ENCODE measurements at regions not wholly inside any gene's neighbourhood (a gene's known extent, or its start where the extent isn't known, plus 50 kb on each side); places are given as distances from the start of the nearest gene placed in this dataset.

DNA sequence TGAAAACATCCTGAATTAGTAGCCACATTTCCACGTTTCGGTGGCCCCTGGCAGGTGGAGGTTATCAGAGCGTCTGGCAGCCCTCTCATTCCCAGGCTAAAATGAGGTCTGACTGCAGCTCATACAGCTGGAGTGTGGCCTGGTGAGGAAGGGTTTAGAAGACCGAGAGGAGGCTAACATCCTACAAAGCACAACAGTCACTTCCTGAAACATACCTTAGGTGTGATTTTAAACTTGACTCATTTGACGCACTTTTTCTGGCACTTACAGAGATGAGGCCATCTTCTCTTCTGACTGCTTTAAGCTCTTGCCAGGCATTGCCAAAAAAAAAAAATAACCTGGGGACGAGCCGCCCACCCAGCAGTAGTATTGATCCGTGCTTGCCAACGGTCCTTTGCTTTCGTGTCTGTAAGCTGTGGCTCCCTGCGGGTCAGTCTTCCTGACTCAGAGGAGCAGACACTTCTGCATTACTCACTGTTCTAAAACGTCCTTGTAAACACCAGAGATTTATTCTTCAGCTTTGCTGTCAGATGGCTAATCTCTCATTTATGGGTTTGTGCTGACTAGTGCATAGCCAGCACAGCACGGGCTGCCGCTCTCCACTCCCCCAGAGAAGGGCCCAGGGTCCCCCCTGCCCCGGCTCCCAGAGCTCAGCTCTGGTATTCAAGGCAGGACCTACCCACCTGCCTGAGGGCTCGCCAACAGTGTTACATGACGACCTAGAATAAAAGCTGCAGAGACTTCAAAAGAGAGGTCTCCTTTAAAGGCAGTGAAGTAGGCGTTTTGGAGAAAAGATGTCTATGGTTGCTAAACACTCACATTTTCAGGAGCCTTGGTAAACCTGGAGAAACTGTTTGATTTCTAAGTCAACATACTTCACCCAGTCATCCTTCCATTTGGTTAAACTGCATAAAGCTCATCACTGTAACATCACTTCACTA, 78.5 kb upstream of the FRMD1 start:
- H3K36me3 ChIP-seq (replicated peaks; ENCODE audit: low read depth, low read length) = no peaks in the 10 kb centered on the region
- H3K4me2 ChIP-seq (ENCODE audit: low read length) = no peak overlapping the region
- H2AFZ ChIP-seq (ENCODE audit: low read depth, low read length) = no peak overlapping the region
- H3K9ac ChIP-seq (ENCODE audit: low read length) = no peak overlapping the region
- TF ChIP-seq CTCF (IDR thresholded peaks at IDR 0.05; ENCODE audit: low read depth, low read length) (no peak), EZH2phosphoT487 (IDR thresholded peaks at IDR 0.05; ENCODE audit: low read depth) (no peak)
- H3K9me3 ChIP-seq (ENCODE audit: insufficient read depth, low read length) = no peaks in the 10 kb centered on the region
- no peak overlapping the region for H3K27ac ChIP-seq (ENCODE audit: low read length)
- no peaks in the 10 kb centered on the region for H3K27me3 ChIP-seq (ENCODE audit: low read depth, low read length)
- H3K4me3 ChIP-seq (ENCODE audit: low read length) = no peak overlapping the region
- no peaks in the 10 kb centered on the region for H4K20me1 ChIP-seq (ENCODE audit: insufficient read depth, low read length)
- H3K79me2 ChIP-seq (ENCODE audit: low read length) = no peaks in the 10 kb centered on the region
- H3K4me1 ChIP-seq (ENCODE audit: low read length) = no peaks in the 10 kb centered on the region

GRCh38 chr6:168156742-168157265, 77.8 kb upstream of the FRMD1 start:
- Histone ChIP-seq H3K4me1 (ENCODE audit: low read length) (no peaks in the 10 kb centered on the region), H3K27me3 (ENCODE audit: low read depth, low read length) (no peaks in the 10 kb centered on the region), H3K9me3 (ENCODE audit: insufficient read depth, low read length) (no peaks in the 10 kb centered on the region), H3K4me2 (ENCODE audit: low read length) (no peak overlapping the region), H3K27ac (ENCODE audit: low read length) (no peak overlapping the region), H3K4me3 (ENCODE audit: low read length) (no peak overlapping the region), H3K79me2 (ENCODE audit: low read length) (no peaks in the 10 kb centered on the region), H3K9ac (ENCODE audit: low read length) (no peak overlapping the region), H3K36me3 (replicated peaks; ENCODE audit: low read depth, low read length) (no peaks in the 10 kb centered on the region), H4K20me1 (ENCODE audit: insufficient read depth, low read length) (no peaks in the 10 kb centered on the region), H2AFZ (ENCODE audit: low read depth, low read length) (no peak overlapping the region)
- no peak for TF ChIP-seq CTCF (IDR thresholded peaks at IDR 0.05; ENCODE audit: low read depth, low read length)

DNA sequence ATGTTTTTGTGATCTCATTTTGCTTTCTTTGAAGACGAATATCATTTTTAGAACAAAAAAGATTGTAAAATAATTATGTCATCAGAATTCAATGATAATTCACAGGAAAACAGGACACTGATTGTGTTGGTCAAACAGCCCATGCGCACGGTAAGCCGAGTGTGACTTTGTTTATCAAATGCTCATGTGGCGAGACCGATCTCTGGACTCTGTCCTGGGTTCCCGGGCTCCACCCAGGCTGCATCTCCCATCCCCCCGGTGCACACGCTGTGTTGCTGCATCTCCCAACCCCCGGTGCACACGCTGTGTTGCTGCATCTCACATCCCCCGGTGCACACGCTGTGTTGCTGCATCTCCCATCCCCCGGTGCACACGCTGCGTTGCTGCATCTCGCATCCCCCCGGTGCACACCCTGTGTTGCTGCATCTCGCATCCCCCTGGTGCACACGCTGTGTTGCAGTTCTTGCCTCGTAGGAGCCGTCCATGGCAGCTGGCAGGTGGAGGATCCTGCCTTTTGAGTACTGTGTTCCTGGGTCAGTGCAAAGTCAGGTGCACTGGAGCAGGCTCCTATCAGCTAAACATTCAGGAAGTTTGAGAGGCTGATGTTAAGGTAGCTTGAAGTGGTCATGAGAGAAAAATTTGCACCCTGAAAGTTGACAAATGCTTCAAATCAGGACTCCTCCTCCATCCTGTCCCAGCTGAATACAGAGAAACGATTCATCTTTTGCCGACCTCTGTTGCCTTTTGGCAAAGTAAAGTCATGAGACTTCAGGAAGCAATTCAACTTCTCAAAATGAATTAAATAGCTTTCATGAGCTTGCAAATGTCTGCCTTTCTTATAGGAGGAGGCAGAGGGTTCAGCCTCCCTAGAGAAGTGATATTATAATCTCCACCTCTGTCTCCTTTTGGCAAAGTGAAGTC, 77.1 kb upstream of the FRMD1 start:
- H3K4me1 ChIP-seq (ENCODE audit: low read length) = no peaks in the 10 kb centered on the region
- no peaks in the 10 kb centered on the region for H3K27me3 ChIP-seq (ENCODE audit: low read depth, low read length)
- H3K9me3 ChIP-seq (ENCODE audit: insufficient read depth, low read length) = no peaks in the 10 kb centered on the region
- H3K79me2 ChIP-seq (ENCODE audit: low read length) = no peaks in the 10 kb centered on the region
- H4K20me1 ChIP-seq (ENCODE audit: insufficient read depth, low read length) = no peaks in the 10 kb centered on the region
- H3K4me2 ChIP-seq (ENCODE audit: low read length) = no peak overlapping the region
- H3K36me3 ChIP-seq (replicated peaks; ENCODE audit: low read depth, low read length) = no peaks in the 10 kb centered on the region
- no peak overlapping the region for H3K27ac ChIP-seq (ENCODE audit: low read length)
- no peak overlapping the region for H2AFZ ChIP-seq (ENCODE audit: low read depth, low read length)
- no peak for TF ChIP-seq CTCF (IDR thresholded peaks at IDR 0.05; ENCODE audit: low read depth, low read length)
- TF ChIP-seq EZH2phosphoT487 (IDR thresholded peaks at IDR 0.05; ENCODE audit: low read depth) = no peak
- no peak overlapping the region for H3K9ac ChIP-seq (ENCODE audit: low read length)
- H3K4me3 ChIP-seq (ENCODE audit: low read length) = no peak overlapping the region

DNA sequence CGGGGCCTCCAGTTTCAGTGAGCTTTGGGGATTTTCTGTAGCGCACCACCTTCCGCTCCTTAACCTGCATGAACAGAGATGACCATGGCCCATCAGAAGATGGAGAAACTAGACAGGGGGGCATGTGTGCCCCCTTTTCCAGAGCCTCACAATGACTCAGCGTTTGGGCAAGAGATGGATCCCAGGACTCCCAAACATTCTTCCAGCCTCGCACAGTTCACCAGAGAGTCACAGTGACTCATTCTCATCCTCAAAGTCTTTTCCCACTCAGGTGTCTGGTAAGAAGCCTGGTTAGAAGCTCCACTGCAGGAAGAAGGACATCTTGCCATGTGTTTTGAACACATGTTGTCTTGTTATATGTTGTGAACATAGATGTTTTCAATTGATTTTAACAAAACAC, 76.2 kb upstream of the FRMD1 start:
- no peak overlapping the region for H3K4me3 ChIP-seq (ENCODE audit: low read length)
- H3K36me3 ChIP-seq (replicated peaks; ENCODE audit: low read depth, low read length) = no peaks in the 10 kb centered on the region
- no peaks in the 10 kb centered on the region for H4K20me1 ChIP-seq (ENCODE audit: insufficient read depth, low read length)
- no peak for TF ChIP-seq EZH2phosphoT487 (IDR thresholded peaks at IDR 0.05; ENCODE audit: low read depth)
- TF ChIP-seq CTCF (IDR thresholded peaks at IDR 0.05; ENCODE audit: low read depth, low read length) = no peak
- no peaks in the 10 kb centered on the region for H3K79me2 ChIP-seq (ENCODE audit: low read length)
- H3K27me3 ChIP-seq (ENCODE audit: low read depth, low read length) = no peaks in the 10 kb centered on the region
- no peak overlapping the region for H2AFZ ChIP-seq (ENCODE audit: low read depth, low read length)
- no peak overlapping the region for H3K27ac ChIP-seq (ENCODE audit: low read length)
- no peak overlapping the region for H3K9ac ChIP-seq (ENCODE audit: low read length)
- no peaks in the 10 kb centered on the region for H3K4me1 ChIP-seq (ENCODE audit: low read length)
- H3K9me3 ChIP-seq (ENCODE audit: insufficient read depth, low read length) = no peaks in the 10 kb centered on the region
- H3K4me2 ChIP-seq (ENCODE audit: low read length) = no peak overlapping the region
